Natural killer cell (primary cell): ENCODE measurements at regions not wholly inside any gene's neighbourhood (a gene's known extent, or its start where the extent isn't known, plus 50 kb on each side); places are given as distances from the start of the nearest gene placed in this dataset.

Source experiments
- ATAC-seq, 3 donors: fragments of 150-1000 bp in 2 of 3; fragments of 200-7000 bp in 1 of 3; cut with Tn5 transposase; 1 replicate in 1 of 3; 2 replicates in 2 of 3; pipeline ENCODE4 v1.10.0; 2021; ENCODE audit warnings: mild to moderate bottlenecking in 2 of 3, moderate library complexity in 2 of 3
- DNase-seq, 2 donors: peaks; one replicate each; pipeline versions ENCODE4 v3.0.0 to v3.0.0-alpha.2; 2013 to 2021; ENCODE audit warnings: mixed read lengths in 1 of 2
- H3K27ac ChIP-seq: one replicate; pipeline ENCODE4 v1.5.1; 2013; ENCODE audit warnings: mild to moderate bottlenecking, low read length
- H3K27me3 ChIP-seq: one replicate; pipeline ENCODE4 v1.6.1; 2013; ENCODE audit warnings: low read length; ENCODE audit not compliant: control insufficient read depth, insufficient read depth
- H3K36me3 ChIP-seq: one replicate; pipeline ENCODE4 v1.6.1; 2013; ENCODE audit warnings: low read length; ENCODE audit not compliant: control insufficient read depth, insufficient read depth
- H3K4me1 ChIP-seq: one replicate; pipeline ENCODE4 v1.6.1; 2013; ENCODE audit warnings: low read length; ENCODE audit not compliant: control insufficient read depth, insufficient read depth
- H3K4me3 ChIP-seq: one replicate; pipeline ENCODE4 v1.5.1; 2013; ENCODE audit warnings: low read length
- H3K9me3 ChIP-seq: one replicate; pipeline ENCODE4 v1.6.1; 2013; ENCODE audit warnings: low read length; ENCODE audit not compliant: control insufficient read depth, insufficient read depth
- H3K27ac Mint-ChIP-seq, 2 donors: one replicate each; pipeline ENCODE4 v1.8.0; 2022; ENCODE audit warnings: mild to moderate bottlenecking in 2 of 2, mixed read lengths in 2 of 2, moderate library complexity in 1 of 2
- H3K27me3 Mint-ChIP-seq, 2 donors: one replicate each; pipeline ENCODE4 v1.8.0; 2022; ENCODE audit warnings: low read depth in 2 of 2, mixed read lengths in 2 of 2
- H3K36me3 Mint-ChIP-seq: one replicate; pipeline ENCODE4 v1.8.0; 2022; ENCODE audit warnings: mixed read lengths
- H3K4me1 Mint-ChIP-seq, 2 donors: one replicate each; pipeline ENCODE4 v1.8.0; 2022; ENCODE audit warnings: mixed read lengths in 2 of 2
- H3K4me3 Mint-ChIP-seq: one replicate; pipeline ENCODE4 v1.8.0; 2022; ENCODE audit warnings: mild to moderate bottlenecking, moderate library complexity, mixed read lengths
- H3K9me3 Mint-ChIP-seq, 2 donors: one replicate each; pipeline ENCODE4 v1.8.0; 2022; ENCODE audit warnings: mixed read lengths in 2 of 2
- WGBS: methylation state at CpG from one replicate; pipeline ENCODE4 v1.1.7; 2013; ENCODE audit warnings: missing lambda C conversion rate; ENCODE audit not compliant: insufficient coverage; 5-methylcytosine and 5-hydroxymethylcytosine counted together
- intact Hi-C: fragments of 100-400 bp; cut with micrococcal nuclease; formaldehyde crosslinking; loops from one replicate; pipeline ENCODE4 v1.14.2; 2022
- TF ChIP-seq, protein P1 (sequence below): fragments of 200-600 bp; IDR thresholded peaks from one replicate; pipeline ENCODE4 v1.8.0; 2022; ENCODE audit warnings: antibody characterized with exemption

- Histone ChIP-seq H3K27ac (no peak overlapping the region), H3K4me1 (peaks cover 6% of the 10 kb centered on the region), H3K36me3 (no peaks in the 10 kb centered on the region), H3K4me3 (no peak overlapping the region), H3K9me3 (peaks cover 2% of the 10 kb centered on the region), H3K27me3 (no peaks in the 10 kb centered on the region)
- H3K27ac Mint-ChIP-seq, result no peak overlapping the region
- peaks cover 21% of the 10 kb centered on the region for H3K36me3 Mint-ChIP-seq
- WGBS, result no CpG with 5 or more reads among the region's 1 CpG
- TF ChIP-seq, protein P1, sequence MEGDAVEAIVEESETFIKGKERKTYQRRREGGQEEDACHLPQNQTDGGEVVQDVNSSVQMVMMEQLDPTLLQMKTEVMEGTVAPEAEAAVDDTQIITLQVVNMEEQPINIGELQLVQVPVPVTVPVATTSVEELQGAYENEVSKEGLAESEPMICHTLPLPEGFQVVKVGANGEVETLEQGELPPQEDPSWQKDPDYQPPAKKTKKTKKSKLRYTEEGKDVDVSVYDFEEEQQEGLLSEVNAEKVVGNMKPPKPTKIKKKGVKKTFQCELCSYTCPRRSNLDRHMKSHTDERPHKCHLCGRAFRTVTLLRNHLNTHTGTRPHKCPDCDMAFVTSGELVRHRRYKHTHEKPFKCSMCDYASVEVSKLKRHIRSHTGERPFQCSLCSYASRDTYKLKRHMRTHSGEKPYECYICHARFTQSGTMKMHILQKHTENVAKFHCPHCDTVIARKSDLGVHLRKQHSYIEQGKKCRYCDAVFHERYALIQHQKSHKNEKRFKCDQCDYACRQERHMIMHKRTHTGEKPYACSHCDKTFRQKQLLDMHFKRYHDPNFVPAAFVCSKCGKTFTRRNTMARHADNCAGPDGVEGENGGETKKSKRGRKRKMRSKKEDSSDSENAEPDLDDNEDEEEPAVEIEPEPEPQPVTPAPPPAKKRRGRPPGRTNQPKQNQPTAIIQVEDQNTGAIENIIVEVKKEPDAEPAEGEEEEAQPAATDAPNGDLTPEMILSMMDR, result no peak
- H3K4me1 Mint-ChIP-seq, result peaks cover 11 to 12% of the 10 kb centered on the region in 2 donors
- peaks cover 2 to 4% of the 10 kb centered on the region in 2 donors for H3K9me3 Mint-ChIP-seq
- no peak overlapping the region for H3K4me3 Mint-ChIP-seq
- peaks cover 0 to 5% of the 10 kb centered on the region in 2 donors for H3K27me3 Mint-ChIP-seq
- no peak for DNase-seq
- ATAC-seq, result no peak
- intact Hi-C loops, result no loop called here
Measured at GRCh38 chr13:78084401-78084800, 165.8 kb upstream of the EDNRB start.

DNA sequence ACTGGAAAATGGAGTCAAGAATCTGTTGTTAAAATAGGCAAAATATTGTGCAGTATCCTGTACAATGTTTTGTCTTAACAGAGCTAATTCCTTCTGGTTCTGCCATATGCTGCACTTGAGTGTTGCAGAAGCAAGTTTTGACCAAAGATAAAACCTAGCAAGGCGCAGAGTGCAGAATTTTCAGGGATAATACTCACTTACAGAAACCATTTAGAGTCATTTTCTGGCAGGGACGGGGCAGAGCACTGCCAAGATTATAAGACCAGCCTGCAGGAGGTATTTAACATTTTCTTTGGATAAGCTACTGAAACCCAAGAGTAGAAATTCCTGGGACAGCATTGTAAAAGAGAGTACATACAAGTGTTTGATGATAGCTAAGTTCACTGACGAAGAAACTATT is 159.5 kb upstream of the EDNRB start:
- peaks cover 2% of the 10 kb centered on the region for H3K9me3 ChIP-seq
- peaks cover 2 to 4% of the 10 kb centered on the region in 2 donors for H3K9me3 Mint-ChIP-seq
- no peaks in the 10 kb centered on the region for H3K4me1 ChIP-seq
- no peaks in the 10 kb centered on the region for H3K4me1 Mint-ChIP-seq
- intact Hi-C loops, result no loop called here
- no peaks in the 10 kb centered on the region for H3K27me3 ChIP-seq
- H3K36me3 ChIP-seq, result no peaks in the 10 kb centered on the region
- H3K27ac ChIP-seq, result no peak overlapping the region
- peaks cover 0 to 9% of the 10 kb centered on the region in 2 donors for H3K27me3 Mint-ChIP-seq
- DNase-seq, result no peak
- TF ChIP-seq, protein P1, result no peak
- WGBS, result 74% methylated on average over 3 of the region's 3 CpGs
- H3K27ac Mint-ChIP-seq, result no peak overlapping the region
- H3K36me3 Mint-ChIP-seq, result peaks cover 25% of the 10 kb centered on the region
- no peak overlapping the region for H3K4me3 ChIP-seq
- H3K4me3 Mint-ChIP-seq, result no peak overlapping the region
- ATAC-seq, result no peak

- Histone ChIP-seq H3K36me3 (no peaks in the 10 kb centered on the region), H3K4me1 (no peaks in the 10 kb centered on the region), H3K27me3 (no peaks in the 10 kb centered on the region), H3K4me3 (no peak overlapping the region), H3K27ac (no peak overlapping the region), H3K9me3 (no peaks in the 10 kb centered on the region)
- DNase-seq, result no peak
- intact Hi-C loops, result no loop called here
- H3K9me3 Mint-ChIP-seq, result peaks cover 0 to 2% of the 10 kb centered on the region in 2 donors
- H3K27ac Mint-ChIP-seq, result no peak overlapping the region
- WGBS, result 100% methylated on average over 1 of the region's 1 CpG
- no peak overlapping the region for H3K4me3 Mint-ChIP-seq
- peaks cover 0 to 2% of the 10 kb centered on the region in 2 donors for H3K27me3 Mint-ChIP-seq
- no peak for ATAC-seq
- no peaks in the 10 kb centered on the region for H3K36me3 Mint-ChIP-seq
- no peaks in the 10 kb centered on the region for H3K4me1 Mint-ChIP-seq
- TF ChIP-seq, protein P1, result no peak
Measured at GRCh38 chr13:78067290-78067689, 148.7 kb upstream of the EDNRB start.

DNA sequence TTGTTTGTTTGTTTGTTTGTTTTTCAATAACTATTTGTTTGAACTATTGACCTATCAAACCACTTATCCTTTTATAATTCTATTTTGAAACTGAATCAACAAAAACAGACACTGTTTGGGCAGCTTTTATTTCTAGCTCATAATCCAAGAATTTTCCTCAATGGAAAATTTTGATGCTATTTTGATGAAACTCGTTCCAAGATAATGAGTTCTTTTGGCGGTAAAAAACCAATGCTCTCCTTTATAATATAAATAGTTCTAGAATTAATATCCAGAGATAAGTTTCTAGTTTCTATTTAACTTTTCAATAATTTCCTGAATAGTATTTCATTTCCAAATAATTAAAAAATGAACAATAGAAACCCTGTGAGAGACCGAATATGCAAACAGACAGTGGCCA is 146.5 kb upstream of the EDNRB start:
- 92% methylated on average over 1 of the region's 3 CpGs for WGBS
- Histone ChIP-seq H3K27ac (no peak overlapping the region), H3K27me3 (no peaks in the 10 kb centered on the region), H3K4me1 (no peaks in the 10 kb centered on the region), H3K36me3 (no peaks in the 10 kb centered on the region), H3K9me3 (no peaks in the 10 kb centered on the region), H3K4me3 (no peak overlapping the region)
- H3K4me1 Mint-ChIP-seq, result no peaks in the 10 kb centered on the region
- peaks cover 0 to 2% of the 10 kb centered on the region in 2 donors for H3K27me3 Mint-ChIP-seq
- DNase-seq, result no peak
- intact Hi-C loops, result no loop called here
- no peak overlapping the region for H3K27ac Mint-ChIP-seq
- no peaks in the 10 kb centered on the region for H3K36me3 Mint-ChIP-seq
- ATAC-seq, result no peak
- H3K4me3 Mint-ChIP-seq, result no peak overlapping the region
- TF ChIP-seq, protein P1, result no peak
- no peaks in the 10 kb centered on the region for H3K9me3 Mint-ChIP-seq
